ENCODE measurements at regions not wholly inside any gene's neighbourhood (a gene's known extent, or its start where the extent isn't known, plus 50 kb on each side); places are given as distances from the start of the nearest gene placed in this dataset.

DNA sequence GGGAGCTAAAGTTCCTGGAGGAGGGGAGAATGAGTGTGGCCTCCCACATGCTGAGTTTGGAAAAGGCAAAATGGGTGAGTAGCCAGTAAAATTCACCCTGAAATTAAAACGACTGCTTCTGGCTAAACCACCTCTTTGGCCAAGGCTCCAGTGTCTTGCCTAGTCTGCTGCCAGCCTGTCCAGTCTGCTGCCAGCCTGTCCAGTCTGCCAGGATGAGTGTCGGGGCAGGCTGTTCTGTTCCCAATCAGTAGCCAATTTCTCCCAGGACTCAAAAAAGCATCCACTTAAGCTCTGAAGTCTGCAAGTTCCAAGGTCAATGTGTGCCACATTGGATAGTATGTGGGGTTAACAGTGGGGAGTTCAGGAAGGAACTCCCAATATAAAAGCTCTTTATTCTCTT, 134.6 kb upstream of the KLHL29 start:
- POLR2A ChIA-PET (ENCODE audit: low non-redundant PET) = no interaction called here
- CTCF ChIA-PET = no interaction called here
- DNase-seq (ENCODE audit: low spot score) = no peak
- H3K27ac ChIP-seq = no peak overlapping the region
- TF ChIP-seq, protein P1, sequence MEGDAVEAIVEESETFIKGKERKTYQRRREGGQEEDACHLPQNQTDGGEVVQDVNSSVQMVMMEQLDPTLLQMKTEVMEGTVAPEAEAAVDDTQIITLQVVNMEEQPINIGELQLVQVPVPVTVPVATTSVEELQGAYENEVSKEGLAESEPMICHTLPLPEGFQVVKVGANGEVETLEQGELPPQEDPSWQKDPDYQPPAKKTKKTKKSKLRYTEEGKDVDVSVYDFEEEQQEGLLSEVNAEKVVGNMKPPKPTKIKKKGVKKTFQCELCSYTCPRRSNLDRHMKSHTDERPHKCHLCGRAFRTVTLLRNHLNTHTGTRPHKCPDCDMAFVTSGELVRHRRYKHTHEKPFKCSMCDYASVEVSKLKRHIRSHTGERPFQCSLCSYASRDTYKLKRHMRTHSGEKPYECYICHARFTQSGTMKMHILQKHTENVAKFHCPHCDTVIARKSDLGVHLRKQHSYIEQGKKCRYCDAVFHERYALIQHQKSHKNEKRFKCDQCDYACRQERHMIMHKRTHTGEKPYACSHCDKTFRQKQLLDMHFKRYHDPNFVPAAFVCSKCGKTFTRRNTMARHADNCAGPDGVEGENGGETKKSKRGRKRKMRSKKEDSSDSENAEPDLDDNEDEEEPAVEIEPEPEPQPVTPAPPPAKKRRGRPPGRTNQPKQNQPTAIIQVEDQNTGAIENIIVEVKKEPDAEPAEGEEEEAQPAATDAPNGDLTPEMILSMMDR (conservative IDR thresholded peaks at IDR 0.05; ENCODE audit: low read depth) = no peak

DNA sequence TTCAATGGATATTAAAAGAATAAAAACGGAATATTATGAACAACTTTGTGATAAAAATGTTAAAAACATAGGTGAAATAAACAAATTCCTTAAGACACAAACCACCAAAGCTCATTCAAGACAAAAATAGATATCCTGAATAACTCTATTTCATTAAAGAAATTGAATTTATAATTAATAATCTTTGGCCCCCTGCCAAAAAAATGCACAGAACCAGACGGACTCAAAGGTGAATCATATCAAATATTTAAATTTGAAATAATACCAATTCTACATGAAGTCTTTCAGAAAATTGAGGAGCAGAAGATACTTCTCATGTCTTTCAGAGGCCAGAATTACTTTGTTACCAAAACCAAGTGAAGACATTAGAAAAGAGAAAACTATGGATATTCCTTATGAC, 128.3 kb upstream of the KLHL29 start:
- TF ChIP-seq, protein P1 (conservative IDR thresholded peaks at IDR 0.05; ENCODE audit: low read depth) = no peak
- POLR2A ChIA-PET (ENCODE audit: low non-redundant PET) = no interaction called here
- CTCF ChIA-PET = no interaction called here
- H3K27ac ChIP-seq = no peak overlapping the region
- DNase-seq (ENCODE audit: low spot score) = no peak

DNA sequence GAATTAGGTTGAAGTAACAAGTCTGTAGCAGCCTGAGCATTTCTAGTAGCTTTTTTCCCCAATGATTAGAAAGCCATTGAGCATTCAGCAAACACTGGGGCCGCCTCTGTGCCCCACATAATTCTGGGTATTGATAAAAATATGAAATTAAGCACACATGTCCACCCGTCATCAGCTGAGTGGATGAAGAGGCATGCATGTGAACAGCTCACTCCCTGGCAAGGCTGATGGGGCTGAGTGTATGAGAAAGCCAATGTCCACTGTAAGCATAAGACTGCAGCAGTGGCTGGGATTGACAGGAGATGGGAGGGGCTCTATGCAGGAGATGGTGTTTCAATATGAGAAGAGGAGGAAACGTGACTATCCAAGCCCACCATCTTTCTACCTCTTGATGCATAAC, 124.4 kb upstream of the KLHL29 start:
- CTCF ChIA-PET = interaction anchor here (0.6 kb wide), 1 partner anchor 91 kb away, joined by 3 read pairs; no protein-coding TSS in a partner anchor
- POLR2A ChIA-PET (ENCODE audit: low non-redundant PET) = no interaction called here
- TF ChIP-seq, protein P1 (conservative IDR thresholded peaks at IDR 0.05; ENCODE audit: low read depth) = no peak
- H3K27ac ChIP-seq = no peak overlapping the region
- no peak for DNase-seq (ENCODE audit: low spot score)

DNA sequence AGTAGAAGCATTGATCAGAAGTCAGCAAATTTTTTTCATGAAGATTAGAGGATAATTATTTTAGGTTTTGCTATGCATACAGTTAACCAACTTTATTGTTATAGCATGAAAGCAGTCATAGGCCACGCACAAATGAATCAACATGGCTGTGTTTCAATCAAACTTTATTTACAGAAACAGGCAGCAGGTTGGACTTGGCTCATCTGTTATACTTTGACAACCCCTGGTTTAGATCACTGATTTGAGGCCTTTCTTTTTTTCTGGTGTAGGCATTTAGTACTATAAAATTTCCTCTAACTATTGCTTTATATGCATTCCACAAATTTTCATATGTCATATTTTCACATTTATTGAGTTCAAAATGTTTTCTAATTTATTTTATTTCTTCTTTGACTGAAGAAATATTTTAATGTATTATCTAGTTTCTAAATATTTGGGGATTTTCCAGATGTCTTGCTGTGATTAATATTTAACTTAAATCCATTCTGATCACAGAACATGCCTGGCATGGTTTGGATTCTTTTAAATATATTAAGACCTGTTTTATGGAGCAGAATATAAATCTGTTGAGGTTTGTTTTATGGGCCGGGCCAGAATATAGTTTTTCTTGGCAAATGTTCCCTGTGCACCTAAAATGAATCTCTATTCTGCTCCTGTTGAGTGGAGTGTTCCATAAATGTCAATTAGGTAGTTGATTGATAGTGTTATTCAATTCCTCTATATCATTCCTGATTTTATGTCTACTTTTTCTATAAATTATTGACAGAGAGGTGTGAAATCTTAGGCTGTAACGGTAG, 116.3 kb upstream of the KLHL29 start:
- DNase-seq (ENCODE audit: low spot score) = no peak
- POLR2A ChIA-PET (ENCODE audit: low non-redundant PET) = no interaction called here

DNA sequence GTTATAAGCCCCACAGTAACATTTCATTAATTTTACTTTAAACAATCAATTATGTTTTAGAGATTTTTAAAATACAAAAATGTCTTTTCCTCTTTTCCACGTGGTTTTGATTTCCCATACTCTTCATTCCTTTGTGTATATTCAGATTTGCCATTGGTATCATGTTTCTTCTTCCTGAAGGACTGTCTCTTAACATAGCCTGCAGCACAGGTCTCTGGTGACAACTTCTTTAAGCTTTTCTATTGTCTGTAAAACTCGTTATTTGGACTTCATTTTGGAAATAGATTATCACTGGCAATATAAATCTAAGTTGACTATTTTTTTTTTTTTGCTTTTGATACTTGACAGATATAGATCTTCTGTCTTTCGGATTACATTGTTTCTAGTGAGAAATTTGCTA, 115.2 kb upstream of the KLHL29 start:
- DNase-seq (ENCODE audit: low spot score) = no peak
- POLR2A ChIA-PET (ENCODE audit: low non-redundant PET) = no interaction called here
- H3K27ac ChIP-seq = no peak overlapping the region
- TF ChIP-seq, protein P1 (conservative IDR thresholded peaks at IDR 0.05; ENCODE audit: low read depth) = no peak
- CTCF ChIA-PET = no interaction called here

More for the DNA sequence above, 116.3 kb upstream of the KLHL29 start:
- CTCF ChIA-PET = no interaction called here
- TF ChIP-seq, protein P1 (conservative IDR thresholded peaks at IDR 0.05; ENCODE audit: low read depth) = no peak
- no peak overlapping the region for H3K27ac ChIP-seq

DNA sequence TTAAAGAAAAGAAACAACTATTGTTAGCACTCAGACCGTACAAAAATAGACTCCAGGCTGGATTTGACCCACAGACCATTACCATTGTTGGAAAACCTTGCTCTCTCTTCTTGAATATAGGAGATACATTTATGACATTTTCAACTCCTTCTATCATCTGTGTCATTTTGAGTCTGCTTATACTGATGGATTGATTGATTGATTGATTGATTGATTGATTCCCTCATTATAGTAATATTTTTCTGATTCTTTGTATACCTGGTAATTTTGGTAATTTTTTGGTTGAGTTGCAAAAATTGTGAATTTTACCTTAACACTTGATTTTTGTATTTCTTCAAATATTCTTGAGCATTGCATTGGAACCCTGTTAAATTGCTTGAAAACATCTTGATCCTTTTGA, 114.2 kb upstream of the KLHL29 start:
- CTCF ChIA-PET = no interaction called here
- no peak overlapping the region for H3K27ac ChIP-seq

More for the DNA sequence above, 114.2 kb upstream of the KLHL29 start:
- no peak for DNase-seq (ENCODE audit: low spot score)
- TF ChIP-seq, protein P1 (conservative IDR thresholded peaks at IDR 0.05; ENCODE audit: low read depth) = no peak
- POLR2A ChIA-PET (ENCODE audit: low non-redundant PET) = no interaction called here
